NB4 (cell line): ENCODE measurements at regions not wholly inside any gene's neighbourhood (a gene's known extent, or its start where the extent isn't known, plus 50 kb on each side); places are given as distances from the start of the nearest gene placed in this dataset.

ENCODE experiments used
- MYC ChIP-seq: IDR thresholded peaks from 2 replicates; pipeline ENCODE4 v1.6.1; 2011; ENCODE audit warnings: low read depth, low read length
- POLR2A ChIP-seq: IDR thresholded peaks from 2 replicates; pipeline ENCODE4 v1.6.1; 2011; ENCODE audit warnings: mild to moderate bottlenecking; ENCODE audit not compliant: insufficient read length; ENCODE audit errors: extremely low read depth
- TF ChIP-seq, protein P1 (sequence below): IDR thresholded peaks from one replicate; pipeline ENCODE4 v1.5.1; 2012; ENCODE audit warnings: low read depth, low read length
- TF ChIP-seq, protein P2 (sequence below): IDR thresholded peaks from 2 replicates; pipeline ENCODE4 v1.6.1; 2011; ENCODE audit warnings: low read depth, low read length

DNA sequence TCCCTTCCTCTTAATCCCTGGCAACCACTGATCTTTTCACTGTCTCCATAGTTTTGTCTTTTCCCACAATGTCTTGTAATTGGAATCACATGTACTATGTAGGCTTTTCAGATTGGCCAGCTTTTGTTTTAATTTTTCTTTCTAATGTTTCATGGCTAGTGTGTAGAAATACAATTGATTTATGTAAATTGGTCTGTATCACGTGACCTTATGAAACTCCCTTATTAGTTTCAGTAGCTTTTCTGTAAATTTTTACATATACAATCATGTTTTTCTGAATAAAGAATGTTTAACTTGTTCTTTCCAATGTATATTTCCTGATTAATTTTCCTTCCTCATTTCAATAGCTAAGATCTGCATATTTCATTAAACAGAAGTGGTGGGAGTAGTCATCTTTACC, 319.3 kb downstream of the MDFIC start:
- TF ChIP-seq, protein P1, sequence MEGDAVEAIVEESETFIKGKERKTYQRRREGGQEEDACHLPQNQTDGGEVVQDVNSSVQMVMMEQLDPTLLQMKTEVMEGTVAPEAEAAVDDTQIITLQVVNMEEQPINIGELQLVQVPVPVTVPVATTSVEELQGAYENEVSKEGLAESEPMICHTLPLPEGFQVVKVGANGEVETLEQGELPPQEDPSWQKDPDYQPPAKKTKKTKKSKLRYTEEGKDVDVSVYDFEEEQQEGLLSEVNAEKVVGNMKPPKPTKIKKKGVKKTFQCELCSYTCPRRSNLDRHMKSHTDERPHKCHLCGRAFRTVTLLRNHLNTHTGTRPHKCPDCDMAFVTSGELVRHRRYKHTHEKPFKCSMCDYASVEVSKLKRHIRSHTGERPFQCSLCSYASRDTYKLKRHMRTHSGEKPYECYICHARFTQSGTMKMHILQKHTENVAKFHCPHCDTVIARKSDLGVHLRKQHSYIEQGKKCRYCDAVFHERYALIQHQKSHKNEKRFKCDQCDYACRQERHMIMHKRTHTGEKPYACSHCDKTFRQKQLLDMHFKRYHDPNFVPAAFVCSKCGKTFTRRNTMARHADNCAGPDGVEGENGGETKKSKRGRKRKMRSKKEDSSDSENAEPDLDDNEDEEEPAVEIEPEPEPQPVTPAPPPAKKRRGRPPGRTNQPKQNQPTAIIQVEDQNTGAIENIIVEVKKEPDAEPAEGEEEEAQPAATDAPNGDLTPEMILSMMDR, result no peak
- TF ChIP-seq POLR2A (no peak), MYC (no peak)
- TF ChIP-seq, protein P2, sequence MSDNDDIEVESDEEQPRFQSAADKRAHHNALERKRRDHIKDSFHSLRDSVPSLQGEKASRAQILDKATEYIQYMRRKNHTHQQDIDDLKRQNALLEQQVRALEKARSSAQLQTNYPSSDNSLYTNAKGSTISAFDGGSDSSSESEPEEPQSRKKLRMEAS, result no peak
